NCI-H446 (cell line): ENCODE measurements at regions not wholly inside any gene's neighbourhood (a gene's known extent, or its start where the extent isn't known, plus 50 kb on each side); places are given as distances from the start of the nearest gene placed in this dataset.
"Not testable (repeated sequence)": the region's sequence is repeated elsewhere in the genome, so short reads cannot be mapped to it uniquely, and the experiment has no call there.

Experiments
- DNase-seq, 2 experiments: peaks; one replicate each; lab custom pipeline; 2025; lab: John Stamatoyannopoulos, UW

GRCh38 chr1:196090226-196090625 is 518.0 kb downstream of the KCNT2 start:
- DNase-seq = no peak

- no peak for DNase-seq
Measured at GRCh38 chr1:196088541-196088940, 519.7 kb downstream of the KCNT2 start.

GRCh38 chr1:196078691-196079090 is 529.5 kb downstream of the KCNT2 start:
- no peak for DNase-seq

DNA sequence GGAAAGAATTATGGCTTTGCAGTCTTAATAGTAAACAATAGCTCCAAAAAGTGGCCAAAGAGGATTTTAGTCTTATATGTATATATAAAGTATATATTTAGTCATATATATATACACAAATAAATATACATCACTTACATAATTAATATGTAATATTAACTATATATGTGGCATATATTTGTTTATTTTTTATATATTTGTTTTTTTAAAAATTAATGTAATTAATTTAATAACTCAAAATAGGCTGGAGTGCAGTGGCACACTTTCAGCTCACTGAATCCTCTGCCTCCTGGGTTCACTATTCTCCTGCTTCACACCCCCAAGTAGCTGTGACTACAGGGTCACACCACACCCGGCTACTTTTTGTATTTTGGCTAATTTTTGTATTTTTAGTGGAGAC is 532.6 kb downstream of the KCNT2 start:
- no peak for DNase-seq

DNA sequence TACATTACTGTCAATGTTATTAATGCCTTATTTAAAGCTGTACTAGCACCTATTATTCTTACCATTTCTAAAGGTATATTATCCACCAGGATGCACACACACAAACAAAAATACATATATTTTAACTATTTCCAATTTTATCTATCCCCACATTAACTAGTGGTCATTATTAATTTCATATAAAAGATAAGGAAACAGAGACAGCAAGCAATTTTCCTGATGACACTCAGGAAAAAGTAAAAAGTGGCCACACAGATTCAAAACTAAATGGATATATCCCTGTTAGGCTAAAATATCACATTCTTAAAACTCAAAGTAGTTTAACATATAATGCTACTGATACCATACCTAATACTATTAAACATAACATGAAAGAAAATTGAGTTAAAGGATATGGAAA is 534.1 kb downstream of the KCNT2 start:
- DNase-seq = no peak

DNA sequence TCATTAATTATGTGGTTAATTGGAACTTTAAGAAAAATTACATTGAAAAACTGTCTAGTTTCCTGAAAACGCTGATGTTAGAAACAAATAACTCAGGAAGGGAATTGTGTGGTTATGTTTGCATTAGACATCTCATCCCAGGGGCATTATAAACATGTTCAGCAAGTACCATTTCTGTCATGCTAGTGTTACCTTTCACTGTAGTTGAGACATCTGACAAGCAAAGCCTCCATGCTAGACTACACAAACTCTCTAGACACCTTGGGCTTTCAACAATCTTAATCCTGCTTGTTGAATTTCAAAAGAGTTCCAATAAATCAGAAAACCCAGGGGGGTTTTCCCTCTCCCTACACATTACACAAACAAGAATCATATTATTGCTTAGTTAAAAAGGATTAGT is 536.8 kb downstream of the KCNT2 start:
- DNase-seq = no peak

GRCh38 chr1:196070940-196071339 is 537.3 kb downstream of the KCNT2 start:
- DNase-seq = no peak

GRCh38 chr1:196063952-196064351 is 544.3 kb downstream of the KCNT2 start:
- DNase-seq = no peak

DNA sequence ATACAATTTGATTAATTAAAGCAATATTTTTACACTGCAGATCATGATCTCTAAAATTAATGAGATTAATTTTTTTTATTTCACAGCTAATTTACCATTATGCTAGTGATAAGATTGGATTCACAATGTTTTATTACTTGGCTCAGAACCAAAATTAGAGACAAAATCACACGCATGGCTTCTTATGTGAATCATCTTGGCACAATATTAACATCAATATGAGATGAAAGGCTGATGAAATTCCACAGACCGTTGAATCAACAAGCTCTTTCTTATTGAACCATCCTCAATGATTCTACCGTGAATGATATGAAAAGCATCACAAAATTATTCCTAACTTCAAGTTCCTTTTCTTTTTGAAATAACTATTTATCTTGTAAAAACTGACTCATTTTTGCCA is 544.9 kb downstream of the KCNT2 start:
- peak; percentile 40 to 69 for DNase-seq

DNA sequence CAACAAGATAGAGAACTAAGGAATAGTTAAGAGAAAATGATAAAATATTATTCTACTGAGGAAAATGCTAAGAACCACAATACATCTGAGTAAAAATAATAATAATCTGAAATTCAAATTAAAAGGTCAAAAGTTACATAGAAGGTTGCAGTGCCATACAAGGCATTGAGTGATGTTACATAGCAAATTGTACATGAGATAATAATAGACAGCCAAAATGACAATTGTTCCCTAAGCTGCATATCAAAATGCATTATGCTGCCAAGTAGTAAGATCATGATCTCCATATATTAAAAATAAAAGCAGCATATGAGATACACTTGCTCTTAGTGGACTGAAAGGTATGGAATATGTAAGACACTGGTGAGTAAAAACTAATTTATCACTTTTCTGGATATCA is 547.7 kb downstream of the KCNT2 start:
- DNase-seq = no peak

DNA sequence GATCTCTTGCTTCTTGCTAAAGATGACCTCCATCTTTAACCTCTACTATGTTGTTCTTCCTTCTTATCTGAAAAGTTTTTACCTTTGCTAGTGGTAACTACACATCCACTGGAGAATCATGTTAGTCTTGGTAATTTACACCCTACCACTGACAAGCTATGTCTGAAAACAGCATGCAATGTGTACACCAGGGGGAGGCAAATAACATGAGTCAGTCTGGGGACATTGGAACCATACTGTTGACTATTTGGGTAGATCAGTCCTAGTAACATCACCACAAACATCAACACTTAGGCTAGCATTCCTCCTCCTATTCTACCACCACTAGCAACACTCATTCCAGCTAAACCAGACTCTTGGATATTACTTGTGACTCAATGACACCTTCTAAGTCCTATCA is 549.0 kb downstream of the KCNT2 start:
- DNase-seq = no peak

- DNase-seq = peak in 1 of 2 experiments; percentile 16
Measured at GRCh38 chr1:196056966-196057365, 551.3 kb downstream of the KCNT2 start.

- no peak for DNase-seq
Measured at GRCh38 chr1:196049407-196049806, 558.8 kb downstream of the KCNT2 start.

DNA sequence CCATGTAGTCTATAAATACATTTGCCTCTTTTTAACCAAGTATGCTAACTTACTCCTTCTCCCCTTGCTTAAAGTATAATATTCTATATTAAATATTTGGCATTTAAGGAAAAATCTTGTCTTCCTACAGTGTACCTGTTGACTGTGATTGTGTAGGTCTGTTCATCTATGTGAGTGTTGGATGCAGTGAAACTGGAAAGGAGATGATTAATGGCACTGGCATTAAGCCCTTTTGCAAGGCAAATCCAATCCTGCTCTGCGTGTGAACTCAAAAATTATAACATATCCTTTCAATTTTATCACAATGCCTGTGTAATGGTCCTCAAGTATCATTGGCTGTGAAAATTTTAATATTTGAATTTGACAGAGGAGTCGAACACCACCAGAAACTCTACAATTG is 565.0 kb downstream of the KCNT2 start:
- no peak for DNase-seq

GRCh38 chr1:196034080-196034706 is 574.0 kb downstream of the KCNT2 start:
- DNase-seq = peak in 1 of 2 experiments; percentile 65

DNA sequence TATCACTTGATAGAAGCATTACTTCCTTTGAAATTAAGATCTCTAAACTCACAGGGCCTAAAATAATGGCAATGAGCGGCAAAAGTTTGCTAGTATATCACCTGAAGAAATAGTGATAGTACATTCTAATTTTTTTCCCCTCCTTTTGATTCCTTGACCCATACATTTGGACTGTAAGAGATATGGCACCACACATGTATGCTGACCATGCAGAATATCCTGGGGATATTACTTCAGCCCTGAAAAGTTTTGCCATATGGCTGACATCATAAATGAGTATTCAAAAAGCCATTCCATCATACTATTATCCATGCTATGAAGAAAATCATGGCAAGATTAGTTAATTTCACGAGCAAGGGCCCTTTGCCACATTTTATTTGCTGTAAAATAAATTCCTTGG is 576.9 kb downstream of the KCNT2 start:
- DNase-seq = not testable (repeated sequence)

- DNase-seq = no peak
Measured at GRCh38 chr1:196030455-196030854, 577.8 kb downstream of the KCNT2 start.

GRCh38 chr1:196029410-196029809 is 578.8 kb downstream of the KCNT2 start:
- DNase-seq = no peak

DNA sequence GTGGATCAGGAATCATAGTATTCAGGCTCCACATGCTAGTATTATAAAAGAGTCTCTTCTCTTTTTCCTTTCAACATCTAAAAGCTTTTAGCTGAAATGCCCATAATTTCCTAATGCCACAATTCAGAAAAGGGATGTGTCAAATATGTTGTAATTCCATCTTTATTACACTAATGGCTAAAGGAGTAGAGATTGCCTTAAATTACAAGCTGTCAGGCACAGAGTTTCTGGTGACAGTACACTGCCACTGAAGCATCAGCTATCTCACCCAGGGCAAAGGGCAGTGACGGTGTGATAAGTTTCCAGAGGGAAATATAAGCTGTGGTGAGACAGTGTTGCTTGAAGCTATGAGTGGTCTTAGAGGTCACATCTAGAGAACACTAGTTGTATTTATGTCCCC is 581.1 kb downstream of the KCNT2 start:
- DNase-seq = no peak

- not testable (repeated sequence) for DNase-seq
Measured at GRCh38 chr1:196021174-196021573, 587.1 kb downstream of the KCNT2 start.

- DNase-seq = no peak
Measured at GRCh38 chr1:196009362-196009761, 598.9 kb downstream of the KCNT2 start.

DNA sequence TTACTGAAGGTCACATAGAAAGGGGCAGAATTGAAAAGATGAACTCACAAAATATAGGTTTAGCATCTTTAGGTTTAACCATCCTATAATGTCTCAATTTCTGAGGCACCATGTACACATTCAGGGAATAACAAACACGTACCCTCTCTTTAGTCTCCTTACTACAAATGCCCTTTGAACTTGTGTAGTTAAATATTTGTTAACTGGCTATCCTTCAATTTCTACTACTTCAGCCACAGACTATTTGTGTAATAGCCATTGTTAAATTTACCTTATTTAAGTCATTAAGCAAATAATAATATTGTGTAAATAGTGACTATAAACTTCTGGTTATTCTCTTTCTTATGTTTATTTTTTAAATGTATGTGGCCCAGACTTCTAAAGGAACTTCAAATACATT is 600.5 kb downstream of the KCNT2 start:
- DNase-seq = no peak

DNA sequence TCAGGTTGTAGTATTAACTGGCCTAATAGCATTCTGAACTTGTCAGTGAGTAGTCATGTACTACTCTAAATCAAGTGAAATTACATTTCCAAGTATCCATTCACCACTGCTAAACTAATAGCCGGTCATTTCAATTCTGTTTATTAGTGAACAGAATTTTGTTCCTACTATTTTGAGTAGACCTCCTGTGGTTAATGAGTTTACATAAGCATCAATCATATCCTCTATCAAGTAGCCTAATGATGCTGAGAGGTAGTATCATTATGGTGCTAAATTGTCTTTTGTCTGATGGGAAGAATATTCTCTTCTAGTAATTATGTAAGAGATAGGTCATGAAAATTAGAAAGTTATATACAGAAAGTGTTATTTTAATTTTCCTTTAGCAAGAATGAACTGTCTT is 602.8 kb downstream of the KCNT2 start:
- no peak for DNase-seq

DNA sequence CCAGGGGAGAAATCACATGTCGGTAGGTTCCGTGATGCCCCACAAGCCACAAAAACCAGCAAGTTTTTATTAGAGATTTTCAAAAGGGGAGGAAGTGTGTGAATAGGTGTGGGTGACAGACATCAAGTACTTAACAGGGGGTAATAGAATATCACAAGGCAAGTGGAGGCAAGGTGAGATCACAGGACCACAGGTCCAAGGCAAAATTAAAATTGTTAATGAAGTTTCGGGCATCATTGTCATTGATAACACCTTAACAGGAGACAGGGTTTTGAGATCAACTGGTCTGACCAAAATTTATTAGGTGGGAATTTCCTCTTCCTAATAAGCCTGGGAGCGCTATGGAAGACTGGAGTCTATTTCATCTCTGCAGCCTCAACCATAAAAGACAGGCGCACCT is 603.9 kb downstream of the KCNT2 start:
- DNase-seq = not testable (repeated sequence)

DNA sequence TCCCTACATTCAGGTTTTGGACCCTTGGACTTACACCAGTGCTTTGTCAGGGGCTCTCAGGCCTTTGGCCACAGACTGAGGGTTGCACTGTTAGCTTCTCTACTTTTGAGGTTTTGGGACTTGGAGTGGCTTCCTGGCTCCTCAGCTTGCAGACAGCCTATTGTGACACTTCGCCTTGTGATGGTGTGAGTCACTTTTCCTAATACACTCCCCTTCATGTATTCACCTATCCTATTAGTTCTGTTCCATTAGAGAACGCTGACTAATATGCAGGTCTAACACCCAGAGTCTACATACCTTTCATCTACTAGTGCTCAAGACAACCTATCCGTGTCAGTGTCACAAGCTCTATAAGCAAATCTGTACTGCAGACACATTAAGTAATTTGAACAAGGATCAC is 605.3 kb downstream of the KCNT2 start:
- DNase-seq = no peak
